ENCODE measurements at regions not wholly inside any gene's neighbourhood (a gene's known extent, or its start where the extent isn't known, plus 50 kb on each side); places are given as distances from the start of the nearest gene placed in this dataset.

GRCh38 chr15:69798481-69799250 lies 299.1 kb downstream of the TLE3 start:
- no peak for DNase-seq

- no peak for DNase-seq
These were observed 296.6 kb downstream of the TLE3 start for GRCh38 chr15:69801144-69801543.

GRCh38 chr15:69802432-69802831 lies 295.3 kb downstream of the TLE3 start:
- DNase-seq, result no peak

GRCh38 chr15:69804786-69805185 lies 292.9 kb downstream of the TLE3 start:
- DNase-seq, result no peak

- DNase-seq, result no peak
These were observed 292.3 kb downstream of the TLE3 start for GRCh38 chr15:69805248-69805953.

GRCh38 chr15:69806287-69806915 lies 291.3 kb downstream of the TLE3 start:
- DNase-seq, result no peak

GRCh38 chr15:69807721-69808120 lies 290.0 kb downstream of the TLE3 start:
- DNase-seq, result no peak

GRCh38 chr15:69808756-69809155 lies 289.0 kb downstream of the TLE3 start:
- DNase-seq, result no peak

- no peak for DNase-seq
These were observed 288.3 kb downstream of the TLE3 start for GRCh38 chr15:69809421-69809820.

- no peak for DNase-seq
These were observed 287.0 kb downstream of the TLE3 start for GRCh38 chr15:69810431-69811354.

- no peak for DNase-seq
These were observed 284.9 kb downstream of the TLE3 start for GRCh38 chr15:69812861-69813261.

GRCh38 chr15:69813881-69814280 lies 283.8 kb downstream of the TLE3 start:
- no peak for DNase-seq

GRCh38 chr15:69814932-69815331 lies 282.8 kb downstream of the TLE3 start:
- DNase-seq, result no peak

- DNase-seq, result no peak
These were observed 281.9 kb downstream of the TLE3 start for GRCh38 chr15:69815793-69816192.

- no peak for DNase-seq
These were observed 281.2 kb downstream of the TLE3 start for GRCh38 chr15:69816522-69816921.

- no peak for DNase-seq
These were observed 279.2 kb downstream of the TLE3 start for GRCh38 chr15:69818529-69818928.

GRCh38 chr15:69819371-69819770 lies 278.3 kb downstream of the TLE3 start:
- no peak for DNase-seq

- DNase-seq, result no peak
These were observed 276.9 kb downstream of the TLE3 start for GRCh38 chr15:69820819-69821218.

GRCh38 chr15:69823223-69823907 lies 274.4 kb downstream of the TLE3 start:
- no peak for DNase-seq

GRCh38 chr15:69824075-69824876 lies 273.4 kb downstream of the TLE3 start:
- DNase-seq, result no peak

- no peak for DNase-seq
These were observed 272.8 kb downstream of the TLE3 start for GRCh38 chr15:69824877-69825406.
